ENCODE measurements at regions not wholly inside any gene's neighbourhood (a gene's known extent, or its start where the extent isn't known, plus 50 kb on each side); places are given as distances from the start of the nearest gene placed in this dataset.

GRCh38 chr12:5134861-5135525 lies 91.3 kb downstream of the KCNA5 start:
- TF ChIP-seq GATA3 (IDR thresholded peaks at IDR 0.05; ENCODE audit: low read depth, low read length), result no peak
- TF ChIP-seq GATA2 (IDR thresholded peaks at IDR 0.05; ENCODE audit: low read depth, low read length), result no peak
